Fibroblast of skin of back (primary cell): ENCODE measurements at regions not wholly inside any gene's neighbourhood (a gene's known extent, or its start where the extent isn't known, plus 50 kb on each side); places are given as distances from the start of the nearest gene placed in this dataset.
"Not testable (repeated sequence)": the region's sequence is repeated elsewhere in the genome, so short reads cannot be mapped to it uniquely, and the experiment has no call there.

ENCODE experiments used
- DNase-seq: peaks from one replicate; pipeline ENCODE4 v3.0.0-alpha.2; 2013

DNA sequence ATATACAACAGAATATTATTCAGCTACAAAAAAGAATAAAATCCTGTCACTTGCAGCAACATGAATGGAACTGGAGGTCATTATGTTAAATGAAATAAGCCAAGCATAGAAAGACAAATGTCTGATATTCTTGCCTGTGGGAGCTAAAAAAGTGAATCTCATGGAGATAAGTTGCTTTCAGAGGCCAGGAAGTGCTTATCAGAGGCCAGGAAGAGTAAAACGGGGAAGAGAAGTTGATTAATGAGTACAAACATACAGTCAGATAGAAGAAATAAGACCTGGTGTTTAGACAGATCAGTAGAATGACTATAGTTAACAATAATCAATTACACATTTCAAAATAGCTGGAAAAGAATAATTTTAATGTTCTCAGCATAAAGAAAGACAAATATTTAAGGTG lies 54.4 kb upstream of the CPHXL start:
- DNase-seq = no peak

DNA sequence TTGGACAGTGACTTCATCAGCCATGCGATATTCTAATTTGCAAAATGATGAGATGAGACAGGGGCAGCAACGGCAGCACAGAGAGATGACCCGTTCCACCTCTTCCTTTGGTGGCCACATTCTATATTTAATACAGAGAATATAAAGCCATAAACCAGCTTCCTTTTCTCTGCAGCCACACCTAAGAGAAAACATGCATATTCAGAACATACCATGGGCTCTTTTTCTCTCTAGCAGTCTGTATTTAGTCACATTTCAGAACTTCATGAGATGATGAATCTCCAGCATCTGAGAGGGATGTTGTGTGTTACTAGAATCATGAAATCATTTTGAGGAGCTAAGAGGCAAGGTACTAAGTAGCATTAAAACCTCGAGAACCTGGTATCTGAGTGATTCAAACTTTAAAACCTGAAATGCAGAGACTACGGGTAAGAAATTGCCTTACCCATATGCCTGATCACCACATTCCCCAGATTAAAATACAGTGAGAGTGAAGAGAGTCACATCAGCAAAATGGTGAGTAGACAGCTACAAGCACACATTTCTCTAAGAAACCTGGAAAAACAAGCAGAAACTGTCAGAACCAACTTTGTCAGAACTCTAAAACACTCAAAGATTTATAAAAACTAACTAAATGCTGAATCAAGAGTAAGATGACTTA lies 55.5 kb upstream of the CPHXL start:
- DNase-seq = no peak

DNA sequence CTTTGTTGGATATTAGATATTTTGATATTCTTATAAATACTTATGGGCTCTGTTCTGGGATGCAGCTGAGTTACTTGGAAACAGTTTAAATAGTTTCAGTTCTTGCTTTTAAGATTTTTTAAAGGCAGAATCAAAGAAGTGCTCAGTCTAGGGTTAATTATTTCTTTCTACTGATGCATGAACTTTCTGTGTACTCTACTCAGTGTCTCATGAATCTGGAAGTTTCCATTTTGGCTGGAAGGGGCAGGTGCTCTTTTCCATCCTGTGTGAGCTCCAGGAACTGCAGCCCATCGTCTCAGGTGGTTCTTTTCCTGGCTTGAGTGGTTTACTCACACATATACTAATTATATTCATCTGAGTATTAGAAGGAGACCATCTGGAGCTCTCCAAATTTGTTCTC lies 61.1 kb upstream of the CPHXL start:
- no peak for DNase-seq

- DNase-seq = peak; percentile 38
Observed at GRCh38 chr16:75789237-75789636, 62.9 kb upstream of the CPHXL start.

DNA sequence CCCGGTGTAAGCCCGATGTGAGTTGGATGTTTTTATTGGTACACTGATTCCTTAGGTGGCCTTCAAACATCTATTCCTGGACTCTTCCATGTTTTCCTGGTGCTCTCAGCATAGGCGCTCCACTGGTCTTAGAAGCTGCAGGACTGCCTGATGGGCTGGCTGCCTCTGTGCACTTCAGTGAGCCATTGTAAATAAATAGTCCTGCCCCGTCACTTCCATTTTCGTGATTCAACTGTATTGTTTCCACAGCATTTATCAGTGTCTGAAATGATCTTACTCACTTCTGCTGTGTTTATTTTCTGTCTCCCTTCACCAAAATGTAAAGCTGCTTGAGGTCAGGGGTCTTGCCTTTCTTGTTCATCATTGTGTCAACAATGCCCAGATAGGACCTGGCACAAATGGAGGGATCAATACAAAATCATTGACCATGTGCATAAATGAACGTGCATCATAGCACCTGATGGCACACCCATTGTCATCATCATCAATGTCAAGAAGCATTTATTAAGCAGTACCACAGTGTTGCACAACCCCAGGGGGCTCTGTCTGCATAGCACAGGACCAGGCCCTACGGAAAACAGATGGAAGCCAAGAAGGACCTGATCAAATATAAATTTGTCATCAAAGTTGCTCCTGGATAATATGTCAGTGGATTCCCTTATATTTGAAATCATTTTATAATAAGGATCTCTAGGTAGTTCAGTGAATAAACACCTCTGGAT lies 66.6 kb upstream of the CPHXL start:
- DNase-seq = no peak

DNA sequence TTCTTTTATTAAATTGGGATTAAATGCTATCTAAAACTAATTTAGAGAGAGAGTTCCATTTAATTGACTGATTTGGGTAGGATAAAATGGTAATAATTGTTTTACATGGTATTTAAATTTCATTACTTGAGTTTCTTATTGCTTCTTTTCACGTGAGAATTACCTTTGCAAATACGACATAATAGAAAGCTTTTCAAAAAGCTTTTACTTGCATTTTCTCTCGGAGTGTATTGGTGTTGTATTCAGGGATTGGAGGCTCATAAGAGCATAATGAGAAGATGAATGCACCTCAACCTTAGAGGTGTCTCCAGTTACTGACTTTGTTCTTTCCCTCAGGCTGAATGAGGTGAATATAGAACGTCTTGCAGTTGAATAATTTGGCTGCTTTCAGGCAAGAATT lies 67.4 kb upstream of the CPHXL start:
- no peak for DNase-seq

- DNase-seq = no peak
Observed at GRCh38 chr16:75794426-75794825, 68.1 kb upstream of the CPHXL start.

DNA sequence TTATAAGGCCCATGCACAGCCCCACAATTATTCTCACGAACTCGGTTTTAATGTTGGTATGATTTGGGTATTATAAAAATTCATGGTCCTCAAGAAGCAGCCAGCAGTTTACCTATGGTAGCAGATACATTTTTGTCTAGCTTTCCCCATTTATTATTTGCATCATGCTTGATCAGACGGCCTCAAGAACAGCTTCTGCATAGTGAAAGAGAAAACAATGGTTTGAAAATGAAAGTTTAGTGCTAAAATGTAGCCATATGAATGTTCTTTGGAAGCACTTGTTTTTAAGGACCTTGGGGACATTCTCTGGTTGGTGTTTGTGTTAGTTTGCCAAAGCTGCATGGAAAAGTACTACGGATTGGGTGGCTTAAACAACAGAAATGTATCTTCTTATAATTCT lies 72.4 kb upstream of the CPHXL start:
- DNase-seq = no peak

DNA sequence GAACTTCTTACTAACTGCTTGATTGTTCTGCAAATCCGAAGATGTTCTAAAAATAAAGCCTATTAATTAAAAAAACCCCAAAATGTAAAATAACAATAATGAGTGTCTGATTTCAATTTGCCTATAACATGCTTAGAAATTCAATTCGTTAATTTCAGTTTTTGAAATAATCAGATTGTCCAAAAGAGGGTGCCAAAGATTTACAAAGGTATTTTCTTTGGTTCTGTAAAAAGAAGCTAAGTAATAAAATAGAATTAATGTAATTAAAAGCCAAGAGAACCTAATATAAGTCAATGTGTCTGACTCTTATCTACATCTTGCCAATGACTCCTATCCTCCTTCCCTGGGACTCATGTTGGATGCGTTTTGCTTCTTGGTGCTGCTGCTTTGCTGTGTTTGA lies 75.0 kb upstream of the CPHXL start:
- no peak for DNase-seq

DNA sequence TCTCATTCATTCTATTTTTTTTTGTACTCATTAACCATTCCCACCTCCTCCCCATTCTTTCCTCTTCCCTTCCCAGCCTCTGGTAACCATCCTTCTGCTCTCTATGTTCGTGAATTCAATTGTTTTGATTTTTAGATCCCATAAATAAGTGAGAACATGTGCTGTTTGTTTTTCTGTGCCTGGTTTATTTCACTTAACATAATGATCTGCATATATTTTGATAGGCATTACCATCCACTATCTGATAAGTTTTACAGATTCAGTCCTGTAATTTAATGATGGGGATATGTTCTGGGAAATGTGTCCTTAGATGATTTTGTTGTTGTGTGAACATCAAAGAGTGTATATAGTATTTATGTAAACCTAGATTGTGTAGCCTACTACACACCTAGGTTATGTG lies 77.5 kb upstream of the CPHXL start:
- DNase-seq = no peak

GRCh38 chr16:75804368-75804767 lies 78.1 kb upstream of the CPHXL start:
- DNase-seq = no peak

DNA sequence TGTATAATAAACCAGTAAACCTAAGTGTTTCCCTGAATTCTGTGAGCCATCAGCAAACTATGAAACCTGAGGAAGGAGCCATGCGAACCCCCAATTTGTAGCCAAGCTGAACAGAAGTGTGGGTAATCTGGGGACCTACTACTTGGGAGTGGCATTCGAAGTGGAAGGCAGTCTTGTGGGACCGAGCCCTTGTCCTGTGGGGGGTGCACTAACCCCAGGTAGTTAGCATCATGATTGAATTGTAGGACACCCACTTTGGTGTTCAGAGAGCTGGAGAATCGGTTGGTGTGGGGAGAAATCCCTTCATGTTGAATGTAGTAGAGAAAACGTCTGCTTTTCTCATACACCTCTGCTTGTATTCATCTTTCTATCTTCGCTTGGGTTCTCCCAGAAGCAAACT lies 79.7 kb upstream of the CPHXL start:
- no peak for DNase-seq

DNA sequence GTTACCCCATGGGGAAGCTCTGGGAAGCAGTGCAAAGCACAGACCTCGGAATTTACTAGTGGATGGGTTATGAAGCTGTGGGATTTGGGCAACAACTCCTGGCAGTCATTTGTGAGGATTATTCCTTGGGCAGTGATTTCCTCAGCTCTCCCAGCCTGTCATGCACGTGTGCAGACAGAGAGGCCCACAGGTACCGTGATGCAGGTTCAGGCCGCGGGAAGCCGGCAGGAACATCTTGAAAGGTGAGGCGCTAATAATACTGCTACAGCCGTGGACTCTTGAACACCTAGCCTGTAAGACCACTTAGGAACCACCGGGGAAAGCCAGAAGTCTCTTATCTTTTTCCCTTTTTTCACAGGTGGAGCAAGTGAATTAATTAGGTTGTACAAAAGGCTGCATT lies 80.2 kb upstream of the CPHXL start:
- DNase-seq = no peak

DNA sequence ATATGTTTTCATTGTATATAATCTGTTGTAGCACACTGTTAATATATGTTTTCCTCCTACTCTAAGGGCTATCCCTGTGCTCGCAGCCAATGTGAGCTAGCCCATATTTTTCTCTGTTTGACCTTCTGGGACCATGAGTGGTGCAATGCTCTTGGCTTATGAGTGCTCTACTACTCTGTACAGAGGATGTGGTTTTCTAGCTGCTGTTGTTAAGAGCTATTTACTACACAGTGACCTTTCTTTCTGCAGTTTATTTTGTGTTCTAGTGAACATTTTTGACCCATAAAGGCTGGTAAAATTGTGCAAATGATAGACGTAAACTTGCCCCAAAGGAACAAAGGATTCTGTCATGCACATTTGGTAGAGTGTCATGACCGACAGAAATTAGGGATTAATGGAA lies 84.1 kb upstream of the CPHXL start:
- no peak for DNase-seq

GRCh38 chr16:75811020-75811634 lies 84.8 kb upstream of the CPHXL start:
- DNase-seq = no peak

- DNase-seq = no peak
Observed at GRCh38 chr16:75818491-75818890, 92.2 kb upstream of the CPHXL start.

- no peak for DNase-seq
Observed at GRCh38 chr16:75820672-75821071, 94.4 kb upstream of the CPHXL start.

GRCh38 chr16:75821117-75821516 lies 94.8 kb upstream of the CPHXL start:
- DNase-seq = no peak

DNA sequence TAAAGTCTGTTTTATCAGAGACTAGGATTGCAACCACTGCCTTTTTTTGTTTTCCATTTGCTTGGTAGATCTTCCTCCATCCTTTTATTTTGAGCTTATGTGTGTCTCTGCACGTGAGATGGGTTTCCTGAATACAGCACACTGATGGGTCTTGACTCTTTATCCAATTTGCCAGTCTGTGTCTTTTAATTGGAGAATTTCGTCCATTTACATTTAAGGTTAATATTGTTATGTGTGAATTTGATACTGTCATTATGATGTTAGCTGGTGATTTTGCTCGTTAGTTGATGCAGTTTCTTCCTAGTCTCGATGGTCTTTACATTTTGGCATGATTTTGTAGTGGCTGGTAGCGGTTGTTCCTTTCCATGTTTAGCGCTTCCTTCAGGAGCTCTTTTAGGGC lies 99.5 kb upstream of the CPHXL start:
- not testable (repeated sequence) for DNase-seq

DNA sequence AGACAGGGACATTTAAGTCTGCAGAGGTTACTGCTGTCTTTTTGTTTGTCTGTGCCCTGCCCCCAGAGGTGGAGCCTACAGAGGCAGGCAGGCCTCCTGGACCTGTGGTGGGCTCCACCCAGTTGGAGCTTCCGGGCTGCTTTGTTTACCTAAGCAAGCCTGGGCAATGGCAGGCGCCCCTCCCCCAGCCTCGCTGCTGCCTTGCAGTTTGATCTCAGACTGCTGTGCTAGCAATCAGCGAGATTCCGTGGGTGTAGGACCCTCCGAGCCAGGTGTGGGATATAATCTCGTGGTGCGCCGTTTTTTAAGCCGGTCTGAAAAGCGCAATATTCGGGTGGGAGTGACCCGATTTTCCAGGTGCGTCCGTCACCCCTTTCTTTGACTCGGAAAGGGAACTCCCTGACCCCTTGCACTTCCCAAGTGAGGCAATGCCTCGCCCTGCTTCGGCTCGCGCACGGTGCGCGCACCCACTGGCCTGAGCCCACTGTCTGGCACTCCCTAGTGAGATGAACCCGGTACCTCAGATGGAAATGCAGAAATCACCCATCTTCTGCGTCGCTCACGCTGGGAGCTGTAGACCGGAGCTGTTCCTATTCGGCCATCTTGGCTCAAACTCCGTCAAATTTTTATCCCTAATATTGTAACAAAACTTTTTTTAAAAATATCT lies 101.2 kb upstream of the CPHXL start:
- DNase-seq = not testable (repeated sequence)

- not testable (repeated sequence) for DNase-seq
Observed at GRCh38 chr16:75833385-75833784, 107.1 kb upstream of the CPHXL start.

DNA sequence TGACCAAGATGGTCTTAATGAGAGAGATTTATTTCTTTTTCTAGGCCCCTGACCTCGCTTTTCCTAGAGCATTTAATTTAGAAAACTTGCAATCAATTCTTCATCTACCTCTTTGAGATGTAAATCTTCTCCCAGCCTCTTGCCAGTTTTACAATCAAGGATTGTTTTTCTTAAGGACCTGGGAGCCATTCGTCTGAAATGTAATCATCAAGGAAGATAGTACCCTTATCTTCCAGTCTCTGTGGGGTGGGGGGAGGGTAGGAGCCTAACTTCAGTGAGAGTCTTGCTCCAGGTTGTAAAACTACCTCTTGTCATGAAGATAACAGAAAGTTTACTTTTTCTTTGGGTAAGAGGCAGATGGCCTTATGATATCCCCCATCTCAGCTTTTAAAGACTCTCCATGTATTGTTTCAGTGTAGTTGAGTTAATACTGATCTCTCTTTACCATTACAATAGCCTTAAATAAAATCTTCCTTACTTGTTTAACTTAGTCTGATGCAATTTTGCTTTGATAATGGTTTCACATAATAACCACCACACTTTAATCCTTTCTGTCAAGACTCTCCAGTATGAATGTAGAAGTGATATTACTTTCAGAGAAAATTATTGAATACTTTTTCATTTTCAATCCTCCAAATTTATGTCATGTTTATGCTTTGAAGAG lies 110.2 kb upstream of the CPHXL start:
- DNase-seq = no peak

DNA sequence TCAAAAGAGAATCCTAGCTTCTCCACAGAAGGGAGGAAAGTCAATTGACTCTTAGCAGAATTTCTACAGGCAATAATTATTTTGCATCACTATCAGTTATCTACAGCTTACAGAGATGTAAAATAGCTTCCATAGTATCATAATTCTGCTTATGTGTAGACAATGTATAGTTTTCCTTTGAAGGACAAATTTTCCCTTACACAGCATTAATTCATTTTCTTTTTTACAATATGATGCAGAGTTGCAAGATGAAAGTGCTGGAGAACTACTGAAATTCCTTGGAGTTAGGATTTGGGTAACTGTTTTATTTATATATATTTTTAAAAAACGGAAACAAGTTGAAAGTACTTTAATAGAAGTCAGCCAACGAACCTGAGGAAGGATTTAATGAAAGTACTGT lies 111.0 kb upstream of the CPHXL start:
- no peak for DNase-seq
